CD4-positive, alpha-beta T cell (primary cell): ENCODE measurements at regions not wholly inside any gene's neighbourhood (a gene's known extent, or its start where the extent isn't known, plus 50 kb on each side); places are given as distances from the start of the nearest gene placed in this dataset.
A peak's percentile ranks its signal among the peaks of the same experiment; 100 is the strongest.

Experiments
- ATAC-seq: fragments of 200-7000 bp; cut with Tn5 transposase; one replicate; pipeline ENCODE4 v1.10.0; 2022; ENCODE audit warnings: mild to moderate bottlenecking; ENCODE audit not compliant: poor library complexity
- CTCF ChIA-PET: fragments of 350-600 bp; sonication (Branson Sonifier 250); formaldehyde crosslinking; loops from one replicate; lab custom pipeline; 2021; ENCODE audit warnings: antibody characterized with exemption, inconsistent platforms; lab: Charles Lee
- POLR2A ChIA-PET: fragments of 350-600 bp; sonication (Branson Sonifier 250); formaldehyde crosslinking; loops from one replicate; lab custom pipeline; 2021; ENCODE audit warnings: antibody characterized with exemption, inconsistent platforms; lab: Charles Lee
- DNase-seq, 14 experiments: peaks; one replicate each; pipeline ENCODE4 v3.0.0-alpha.2; 2013 to 2020; ENCODE audit warnings: mixed read lengths in 2 of 14
- H3K27ac ChIP-seq, 2 donors: one replicate each; pipeline versions ENCODE4 v1.5.1 to v1.7.0; 2013; ENCODE audit warnings: low read length in 2 of 2, low read depth in 1 of 2, mild to moderate bottlenecking in 1 of 2
- H3K27me3 ChIP-seq, 2 experiments: 1 replicate in 1 of 2; 2 replicates in 1 of 2; pipeline versions ENCODE4 v1.6.1 to v1.7.0; 2013; ENCODE audit warnings: low read length in 2 of 2, control low read depth in 1 of 2, mild to moderate bottlenecking in 1 of 2, moderate library complexity in 1 of 2; ENCODE audit not compliant: insufficient read depth in 2 of 2, control insufficient read depth in 1 of 2
- H3K36me3 ChIP-seq: one replicate; pipeline ENCODE4 v1.6.1; 2013; ENCODE audit warnings: low read length, control low read depth; ENCODE audit not compliant: insufficient read depth
- H3K4me1 ChIP-seq: one replicate; pipeline ENCODE4 v1.6.1; 2013; ENCODE audit warnings: low read length, control low read depth; ENCODE audit not compliant: insufficient read depth
- H3K4me3 ChIP-seq: one replicate; pipeline ENCODE4 v1.5.1; 2013; ENCODE audit warnings: mild to moderate bottlenecking, low read length, moderate library complexity
- H3K9me3 ChIP-seq, 2 experiments: 1 replicate in 1 of 2; 2 replicates in 1 of 2; pipeline versions ENCODE4 v1.6.1 to v1.7.0; 2013; ENCODE audit warnings: low read length in 2 of 2, mild to moderate bottlenecking in 2 of 2, control low read depth in 1 of 2, moderate library complexity in 1 of 2; ENCODE audit not compliant: control insufficient read depth in 1 of 2, insufficient read depth in 1 of 2
- H3K27ac Mint-ChIP-seq: one replicate; pipeline ENCODE4 v1.8.0; 2020; ENCODE audit warnings: mixed read lengths
- H3K27me3 Mint-ChIP-seq: one replicate; pipeline ENCODE4 v1.8.0; 2021; ENCODE audit warnings: mixed read lengths
- H3K36me3 Mint-ChIP-seq: one replicate; pipeline ENCODE4 v1.8.0; 2021; ENCODE audit warnings: low read depth, mixed read lengths
- H3K4me1 Mint-ChIP-seq: one replicate; pipeline ENCODE4 v1.8.0; 2021; ENCODE audit warnings: low read depth, mixed read lengths
- H3K4me3 Mint-ChIP-seq: one replicate; pipeline ENCODE4 v1.8.0; 2020; ENCODE audit warnings: mild to moderate bottlenecking, mixed read lengths
- H3K9me3 Mint-ChIP-seq: one replicate; pipeline ENCODE4 v1.8.0; 2020; ENCODE audit warnings: mixed read lengths
- CTCF ChIP-seq: fragments of 200-600 bp; IDR thresholded peaks from one replicate; pipeline ENCODE4 v1.8.0; 2022; ENCODE audit warnings: antibody characterized with exemption, mild to moderate bottlenecking
- intact Hi-C, 2 experiments: fragments of 100-400 bp; cut with DNase I in 1 of 2; cut with micrococcal nuclease in 1 of 2; formaldehyde crosslinking; loops; one replicate each; pipeline versions ENCODE4 v1.15.1 to v1.9.0; 2023 to 2025; cut with DNase I, micrococcal nuclease

GRCh38 chr2:8480915-8481314, 200.9 kb upstream of the ID2 start:
- DNase-seq = no peak
- intact Hi-C loops = no loop called here
- ChIA-PET POLR2A (interaction anchor here (1.4 kb wide), 1 partner anchor 200 kb away, joined by 5 read pairs; no protein-coding TSS in a partner anchor), CTCF (no interaction called here)
- Histone ChIP-seq H3K27me3 (no peaks in the 10 kb centered on the region), H3K27ac (peak overlapping the region in 1 of 2 donors; percentile 25), H3K4me1 (peaks cover 76% of the 10 kb centered on the region), H3K9me3 (no peaks in the 10 kb centered on the region), H3K4me3 (no peak overlapping the region), H3K36me3 (peaks cover 2% of the 10 kb centered on the region)
- TF ChIP-seq CTCF = no peak
- ATAC-seq = no peak
- no peaks in the 10 kb centered on the region for H3K36me3 Mint-ChIP-seq
- no peak overlapping the region for H3K4me3 Mint-ChIP-seq
- H3K27ac Mint-ChIP-seq = peak overlapping the region; percentile 6
- no peaks in the 10 kb centered on the region for H3K9me3 Mint-ChIP-seq
- peaks cover 79% of the 10 kb centered on the region for H3K4me1 Mint-ChIP-seq
- no peaks in the 10 kb centered on the region for H3K27me3 Mint-ChIP-seq

- peaks cover 2% of the 10 kb centered on the region for H3K36me3 ChIP-seq
- ChIA-PET POLR2A (interaction anchor here (1.2 to 1.4 kb wide), 2 partner anchors 8 to 200 kb away, joined by 3 to 5 read pairs; no protein-coding TSS in a partner anchor), CTCF (interaction anchor here (1.0 kb wide), 1 partner anchor 63 kb away, joined by 4 read pairs; no protein-coding TSS in a partner anchor)
- Mint-ChIP-seq H3K36me3 (no peaks in the 10 kb centered on the region), H3K27me3 (no peaks in the 10 kb centered on the region), H3K27ac (peak overlapping the region; percentile 6), H3K9me3 (no peaks in the 10 kb centered on the region), H3K4me1 (peaks cover 79% of the 10 kb centered on the region), H3K4me3 (no peak overlapping the region)
- ATAC-seq = peak; percentile 31
- H3K4me1 ChIP-seq = peaks cover 72% of the 10 kb centered on the region
- H3K9me3 ChIP-seq = no peaks in the 10 kb centered on the region
- no peaks in the 10 kb centered on the region for H3K27me3 ChIP-seq
- H3K27ac ChIP-seq = peak overlapping the region in 1 of 2 donors; percentile 25
- intact Hi-C loops = no loop called here
- peak in 4 of 14 experiments; percentile 16 to 65 (median 48) for DNase-seq
- H3K4me3 ChIP-seq = no peak overlapping the region
- no peak for TF ChIP-seq CTCF
These were observed 200.3 kb upstream of the ID2 start for GRCh38 chr2:8481463-8482009.

DNA sequence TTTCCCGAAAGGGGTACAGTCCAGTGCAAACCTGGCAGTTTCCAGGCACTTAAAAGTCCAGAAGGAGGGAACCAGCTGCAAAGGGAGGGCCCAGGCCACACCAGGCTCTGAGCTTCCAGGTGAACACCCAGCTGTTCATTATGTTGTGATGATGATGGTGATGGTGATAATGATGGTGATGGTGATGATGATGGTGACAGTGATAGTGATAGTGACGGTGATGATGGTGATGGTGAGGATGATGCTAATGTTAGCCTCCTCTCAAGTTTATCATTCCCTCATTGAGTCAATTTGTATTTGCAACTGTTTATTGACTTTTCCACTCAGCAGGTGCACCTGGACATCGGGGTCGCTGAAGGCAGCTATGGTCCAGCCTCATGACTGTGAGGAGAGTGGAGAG, 199.4 kb upstream of the ID2 start:
- no peaks in the 10 kb centered on the region for H3K27me3 ChIP-seq
- H3K27ac Mint-ChIP-seq = peak overlapping the region; percentile 6
- H3K4me3 Mint-ChIP-seq = no peak overlapping the region
- H3K9me3 ChIP-seq = no peaks in the 10 kb centered on the region
- H3K4me1 ChIP-seq = peaks cover 74% of the 10 kb centered on the region
- POLR2A ChIA-PET = interaction anchor here (0.8 to 1.2 kb wide), 2 partner anchors 9 to 199 kb away, joined by 3 to 5 read pairs; partner anchors contain the start of gene ID2
- TF ChIP-seq CTCF = no peak
- H3K27me3 Mint-ChIP-seq = no peaks in the 10 kb centered on the region
- DNase-seq = no peak
- H3K9me3 Mint-ChIP-seq = no peaks in the 10 kb centered on the region
- H3K4me3 ChIP-seq = no peak overlapping the region
- H3K36me3 ChIP-seq = peaks cover 2% of the 10 kb centered on the region
- H3K4me1 Mint-ChIP-seq = peaks cover 77% of the 10 kb centered on the region
- ATAC-seq = no peak
- H3K36me3 Mint-ChIP-seq = no peaks in the 10 kb centered on the region
- CTCF ChIA-PET = interaction anchor here (1.0 kb wide), 1 partner anchor 62 kb away, joined by 4 read pairs; no protein-coding TSS in a partner anchor
- intact Hi-C loops = no loop called here
- H3K27ac ChIP-seq = peak overlapping the region in 1 of 2 donors; percentile 10
